A673 (cell line): ENCODE measurements at regions not wholly inside any gene's neighbourhood (a gene's known extent, or its start where the extent isn't known, plus 50 kb on each side); places are given as distances from the start of the nearest gene placed in this dataset.

ENCODE experiments used
- BruUV-seq: library from RNA; stranded (reverse); fragments of 400-500 nt; replicated peaks from 2 replicates; lab custom pipeline; 2021; lab: Mats Ljungman, UMichigan
- CTCF ChIA-PET: fragments of 300-600 bp; sonication (Branson Sonifier 250); formaldehyde crosslinking; loops from one replicate; lab custom pipeline; 2022; ENCODE audit warnings: antibody characterized with exemption; lab: Charles Lee
- POLR2A ChIA-PET: fragments of 300-600 bp; sonication (Branson Sonifier 250); formaldehyde crosslinking; loops from one replicate; lab custom pipeline; 2022; ENCODE audit warnings: antibody characterized with exemption; ENCODE audit not compliant: low non-redundant PET; lab: Charles Lee
- DNase-seq: peaks from one replicate; pipeline ENCODE4 v3.0.0-alpha.2; 2015; ENCODE audit warnings: low spot score
- H3K27ac ChIP-seq: fragments of 200-600 bp; sonication (generic); 2 replicates; pipeline ENCODE4 v1.5.1; 2016; ENCODE audit warnings: mixed run types, low read depth, mild to moderate bottlenecking, mixed read lengths, antibody characterized with exemption, low read length; ENCODE audit not compliant: poor library complexity, severe bottlenecking
- H3K27me3 ChIP-seq: fragments of 200-600 bp; sonication (generic); replicated peaks from 2 replicates; pipeline ENCODE4 v1.6.1; 2017; ENCODE audit warnings: mixed run types, low read depth, mild to moderate bottlenecking, mixed read lengths, antibody characterized with exemption, low read length; ENCODE audit not compliant: insufficient read depth, poor library complexity
- H3K36me3 ChIP-seq: fragments of 200-600 bp; sonication (generic); 2 replicates; pipeline ENCODE4 v1.6.1; 2016; ENCODE audit warnings: mixed run types, mild to moderate bottlenecking, mixed read lengths, antibody characterized with exemption, low read length; ENCODE audit not compliant: insufficient read depth, poor library complexity, severe bottlenecking
- H3K4me1 ChIP-seq: fragments of 200-600 bp; sonication (generic); 2 replicates; pipeline ENCODE4 v1.6.1; 2017; ENCODE audit warnings: mixed run types, mild to moderate bottlenecking, mixed read lengths, antibody characterized with exemption, low read length; ENCODE audit not compliant: insufficient read depth, poor library complexity, severe bottlenecking
- H3K4me3 ChIP-seq: fragments of 200-600 bp; sonication (generic); 2 replicates; pipeline ENCODE4 v1.5.1; 2016; ENCODE audit warnings: low read depth, mixed run types, mild to moderate bottlenecking, mixed read lengths, low read length; ENCODE audit not compliant: poor library complexity, severe bottlenecking
- H3K9me3 ChIP-seq: fragments of 200-600 bp; sonication (generic); 2 replicates; pipeline ENCODE4 v1.6.1; 2016; ENCODE audit warnings: mixed run types, low read depth, mild to moderate bottlenecking, mixed read lengths, antibody characterized with exemption, low read length; ENCODE audit not compliant: poor library complexity, severe bottlenecking
- EZH2 ChIP-seq: fragments of 200-600 bp; sonication (generic); IDR thresholded peaks from 2 replicates; pipeline ENCODE4 v1.6.1; 2017; ENCODE audit warnings: borderline replicate concordance, low read depth, mild to moderate bottlenecking, mixed read lengths, antibody characterized with exemption, low read length; ENCODE audit not compliant: poor library complexity, severe bottlenecking
- intact Hi-C: fragments of 100-400 bp; cut with micrococcal nuclease; formaldehyde crosslinking; loops from one replicate; pipeline ENCODE4 v1.10.0; 2022; ENCODE audit not compliant: unreplicated experiment
- TF ChIP-seq, protein P1 (sequence below): fragments of 300-800, 200-600 bp; sonication (generic); conservative IDR thresholded peaks from 2 replicates; pipeline ENCODE4 v1.5.1; 2017; ENCODE audit warnings: low read depth, mild to moderate bottlenecking, antibody characterized with exemption, low read length, moderate library complexity, mixed read lengths

DNA sequence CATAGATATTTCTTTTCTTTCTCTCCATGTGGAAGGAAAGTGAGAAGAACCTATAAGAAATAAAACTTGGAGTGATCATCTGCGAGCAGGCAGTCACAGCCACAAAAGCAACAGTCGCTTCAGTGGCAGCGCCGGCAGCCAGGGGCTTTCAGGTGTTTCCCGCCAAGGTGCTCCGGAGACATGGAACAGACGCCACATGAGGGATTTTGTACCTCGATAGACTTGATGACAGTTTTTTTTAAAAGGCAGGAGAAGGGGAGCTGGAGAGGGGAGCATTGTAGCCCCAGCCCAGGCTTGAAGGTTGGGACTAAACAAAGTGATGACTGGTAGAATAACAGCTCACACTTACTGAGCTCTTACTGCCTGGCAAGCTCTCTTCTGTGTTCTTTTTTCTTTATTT is 471.4 kb upstream of the B3GAT1 start:
- TF ChIP-seq, protein P1, sequence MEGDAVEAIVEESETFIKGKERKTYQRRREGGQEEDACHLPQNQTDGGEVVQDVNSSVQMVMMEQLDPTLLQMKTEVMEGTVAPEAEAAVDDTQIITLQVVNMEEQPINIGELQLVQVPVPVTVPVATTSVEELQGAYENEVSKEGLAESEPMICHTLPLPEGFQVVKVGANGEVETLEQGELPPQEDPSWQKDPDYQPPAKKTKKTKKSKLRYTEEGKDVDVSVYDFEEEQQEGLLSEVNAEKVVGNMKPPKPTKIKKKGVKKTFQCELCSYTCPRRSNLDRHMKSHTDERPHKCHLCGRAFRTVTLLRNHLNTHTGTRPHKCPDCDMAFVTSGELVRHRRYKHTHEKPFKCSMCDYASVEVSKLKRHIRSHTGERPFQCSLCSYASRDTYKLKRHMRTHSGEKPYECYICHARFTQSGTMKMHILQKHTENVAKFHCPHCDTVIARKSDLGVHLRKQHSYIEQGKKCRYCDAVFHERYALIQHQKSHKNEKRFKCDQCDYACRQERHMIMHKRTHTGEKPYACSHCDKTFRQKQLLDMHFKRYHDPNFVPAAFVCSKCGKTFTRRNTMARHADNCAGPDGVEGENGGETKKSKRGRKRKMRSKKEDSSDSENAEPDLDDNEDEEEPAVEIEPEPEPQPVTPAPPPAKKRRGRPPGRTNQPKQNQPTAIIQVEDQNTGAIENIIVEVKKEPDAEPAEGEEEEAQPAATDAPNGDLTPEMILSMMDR, result no peak
- TF ChIP-seq EZH2, result no peak
- H3K4me3 ChIP-seq, result no peak overlapping the region
- H3K27me3 ChIP-seq, result no peaks in the 10 kb centered on the region
- no peak for DNase-seq
- no peak overlapping the region for H3K27ac ChIP-seq
- ChIA-PET POLR2A (no interaction called here), CTCF (no interaction called here)
- no TSS peak for BruUV-seq
- no peaks in the 10 kb centered on the region for H3K9me3 ChIP-seq
- no peaks in the 10 kb centered on the region for H3K36me3 ChIP-seq
- no peaks in the 10 kb centered on the region for H3K4me1 ChIP-seq
- intact Hi-C loops, result no loop called here

DNA sequence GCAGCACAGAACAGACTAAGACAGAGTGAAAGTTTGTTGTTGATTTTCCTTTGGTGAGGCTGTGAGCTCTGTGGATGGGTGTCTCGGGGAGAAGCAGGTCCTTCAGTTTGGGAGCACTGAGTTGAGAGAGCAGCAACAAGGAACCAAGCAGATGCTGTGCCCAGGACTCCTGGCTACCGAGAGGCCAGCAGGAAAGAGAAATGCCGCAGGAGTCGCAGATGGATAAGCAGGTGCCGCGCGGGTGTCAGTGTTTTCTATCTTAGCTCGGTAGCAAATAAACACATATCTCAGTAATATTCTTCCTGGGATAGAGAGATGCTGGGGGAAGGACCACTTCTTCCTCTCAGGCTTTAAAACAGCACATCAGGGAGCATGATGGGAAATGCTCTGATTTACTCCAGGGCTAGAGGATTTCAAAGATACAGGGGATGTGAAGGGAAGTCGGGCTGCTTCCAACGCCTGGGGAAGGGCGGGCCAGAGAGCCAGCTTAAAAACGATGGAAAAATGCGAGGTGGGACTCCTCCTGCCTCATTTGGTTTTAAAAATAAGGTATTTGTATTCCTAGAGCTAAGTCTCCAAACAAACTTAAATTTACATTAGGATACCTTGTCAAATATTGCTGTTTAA is 470.7 kb upstream of the B3GAT1 start:
- no peak for DNase-seq
- CTCF ChIA-PET, result no interaction called here
- no TSS peak for BruUV-seq

DNA sequence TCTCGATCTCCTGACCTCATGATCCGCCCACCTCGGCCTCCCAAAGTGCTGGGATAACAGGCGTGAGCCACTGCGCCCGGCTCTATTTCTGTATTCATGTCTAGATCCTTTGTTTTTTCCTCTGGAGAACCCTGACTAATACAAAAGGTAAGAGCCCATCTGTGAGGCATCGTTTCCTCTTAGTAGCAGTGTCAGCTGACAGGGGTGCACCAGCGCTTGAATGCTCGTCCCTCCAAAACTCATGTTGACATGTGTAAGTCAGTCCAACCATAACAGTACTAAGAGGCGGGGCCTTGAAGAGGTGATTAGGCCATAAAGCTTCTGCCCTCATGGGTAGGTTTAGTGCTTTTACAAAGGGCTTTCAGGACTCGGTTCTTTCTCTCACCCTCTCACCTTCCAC is 470.1 kb upstream of the B3GAT1 start:
- H3K9me3 ChIP-seq, result no peaks in the 10 kb centered on the region
- TF ChIP-seq, protein P1, result no peak
- no peak for TF ChIP-seq EZH2
- H3K4me3 ChIP-seq, result no peak overlapping the region
- intact Hi-C loops, result no loop called here
- no peaks in the 10 kb centered on the region for H3K4me1 ChIP-seq
- H3K27me3 ChIP-seq, result no peaks in the 10 kb centered on the region
- H3K27ac ChIP-seq, result no peak overlapping the region
- CTCF ChIA-PET, result no interaction called here
- no peak for DNase-seq
- no TSS peak for BruUV-seq
- POLR2A ChIA-PET, result no interaction called here
- no peaks in the 10 kb centered on the region for H3K36me3 ChIP-seq

More for the DNA sequence above, 470.7 kb upstream of the B3GAT1 start:
- Histone ChIP-seq H3K9me3 (no peaks in the 10 kb centered on the region), H3K36me3 (no peaks in the 10 kb centered on the region), H3K27ac (no peak overlapping the region), H3K27me3 (no peaks in the 10 kb centered on the region), H3K4me1 (no peaks in the 10 kb centered on the region), H3K4me3 (no peak overlapping the region)
- intact Hi-C loops, result no loop called here
- no peak for TF ChIP-seq EZH2
- TF ChIP-seq, protein P1, result no peak
- POLR2A ChIA-PET, result no interaction called here
